ENCODE measurements at regions not wholly inside any gene's neighbourhood (a gene's known extent, or its start where the extent isn't known, plus 50 kb on each side); places are given as distances from the start of the nearest gene placed in this dataset.
"Not testable (repeated sequence)": the region's sequence is repeated elsewhere in the genome, so short reads cannot be mapped to it uniquely, and the experiment has no call there.

- intact Hi-C loops (cut with DNase I): no loop called here
- Histone ChIP-seq H3K27me3 (no peaks in the 10 kb centered on the region), H3K36me3 (no peaks in the 10 kb centered on the region), H3K4me3 (no peak overlapping the region), H3K27ac (replicated peaks in 1 of 4) (no peak overlapping the region), H3K9me3 (no peaks in the 10 kb centered on the region), H3K4me1 (no peaks in the 10 kb centered on the region)
- no peak for DNase-seq (ENCODE audit: extremely low spot score)
- TF ChIP-seq EP300 (IDR thresholded peaks at IDR 0.05): no peak
- 63% methylated on average over 1 of the region's 1 CpG for WGBS
Observed at GRCh38 chr10:55766212-55766611, 594.8 kb downstream of the ZWINT start.

- no peak for DNase-seq (ENCODE audit: extremely low spot score)
- intact Hi-C loops (cut with DNase I): no loop called here
- Histone ChIP-seq H3K36me3 (no peaks in the 10 kb centered on the region), H3K4me3 (no peak overlapping the region), H3K9me3 (no peaks in the 10 kb centered on the region), H3K27me3 (no peaks in the 10 kb centered on the region), H3K4me1 (no peaks in the 10 kb centered on the region), H3K27ac (replicated peaks in 1 of 4) (no peak overlapping the region)
- TF ChIP-seq EP300 (IDR thresholded peaks at IDR 0.05) (no peak), CTCF (IDR thresholded peaks at IDR 0.05) (no peak), POLR2A (IDR thresholded peaks at IDR 0.05; ENCODE audit: low read depth) (no peak), POLR2AphosphoS5 (IDR thresholded peaks at IDR 0.05) (no peak)
- 67% methylated on average over 2 of the region's 2 CpGs for WGBS
Observed at GRCh38 chr10:55750458-55750857, 610.6 kb downstream of the ZWINT start.

- 73% methylated on average over 3 of the region's 3 CpGs for WGBS
- intact Hi-C loops (cut with DNase I): no loop called here
Observed at GRCh38 chr10:55747244-55747643, 613.8 kb downstream of the ZWINT start.

GRCh38 chr10:55746002-55746401, 615.1 kb downstream of the ZWINT start:
- Histone ChIP-seq H3K27me3 (no peaks in the 10 kb centered on the region), H3K4me3 (no peak overlapping the region), H3K9me3 (no peaks in the 10 kb centered on the region), H3K4me1 (no peaks in the 10 kb centered on the region), H3K36me3 (no peaks in the 10 kb centered on the region), H3K27ac (replicated peaks in 1 of 4) (no peak overlapping the region)
- TF ChIP-seq EP300 (IDR thresholded peaks at IDR 0.05) (no peak), POLR2AphosphoS5 (IDR thresholded peaks at IDR 0.05) (no peak), CTCF (IDR thresholded peaks at IDR 0.05) (no peak), POLR2A (IDR thresholded peaks at IDR 0.05; ENCODE audit: low read depth) (no peak)
- 55% methylated on average over 1 of the region's 1 CpG for WGBS
- no peak for DNase-seq (ENCODE audit: extremely low spot score)
- intact Hi-C loops (cut with DNase I): no loop called here

More at GRCh38 chr10:55747244-55747643, 613.8 kb downstream of the ZWINT start:
- Histone ChIP-seq H3K27ac (replicated peaks in 1 of 4) (no peak overlapping the region), H3K9me3 (no peaks in the 10 kb centered on the region), H3K27me3 (no peaks in the 10 kb centered on the region), H3K4me1 (no peaks in the 10 kb centered on the region), H3K36me3 (no peaks in the 10 kb centered on the region), H3K4me3 (no peak overlapping the region)
- no peak for TF ChIP-seq POLR2A (IDR thresholded peaks at IDR 0.05; ENCODE audit: low read depth)
- no peak for DNase-seq (ENCODE audit: extremely low spot score)

- H3K27me3 ChIP-seq: no peaks in the 10 kb centered on the region
- WGBS: 79% methylated on average over 2 of the region's 2 CpGs
Observed at GRCh38 chr10:55742487-55742886, 618.6 kb downstream of the ZWINT start.

GRCh38 chr10:55740767-55741166, 620.3 kb downstream of the ZWINT start:
- H3K9me3 ChIP-seq; H3K4me3 ChIP-seq; H3K27ac ChIP-seq (replicated peaks in 1 of 4); intact Hi-C loops (cut with DNase I); H3K36me3 ChIP-seq; H3K27me3 ChIP-seq; H3K4me1 ChIP-seq; DNase-seq (ENCODE audit: extremely low spot score): not testable (repeated sequence)
- WGBS: 35% methylated on average over 2 of the region's 2 CpGs

More at GRCh38 chr10:55742487-55742886, 618.6 kb downstream of the ZWINT start:
- no peak for DNase-seq (ENCODE audit: extremely low spot score)
- no peaks in the 10 kb centered on the region for H3K4me1 ChIP-seq
- no peaks in the 10 kb centered on the region for H3K36me3 ChIP-seq
- no peaks in the 10 kb centered on the region for H3K9me3 ChIP-seq
- TF ChIP-seq CTCF (IDR thresholded peaks at IDR 0.05) (no peak), EP300 (IDR thresholded peaks at IDR 0.05) (no peak), POLR2AphosphoS5 (IDR thresholded peaks at IDR 0.05) (no peak), POLR2A (IDR thresholded peaks at IDR 0.05; ENCODE audit: low read depth) (no peak)
- intact Hi-C loops (cut with DNase I): no loop called here
- no peak overlapping the region for H3K4me3 ChIP-seq
- no peak overlapping the region for H3K27ac ChIP-seq (replicated peaks in 1 of 4)
